ENCODE measurements at regions not wholly inside any gene's neighbourhood (a gene's known extent, or its start where the extent isn't known, plus 50 kb on each side); places are given as distances from the start of the nearest gene placed in this dataset.

DNA sequence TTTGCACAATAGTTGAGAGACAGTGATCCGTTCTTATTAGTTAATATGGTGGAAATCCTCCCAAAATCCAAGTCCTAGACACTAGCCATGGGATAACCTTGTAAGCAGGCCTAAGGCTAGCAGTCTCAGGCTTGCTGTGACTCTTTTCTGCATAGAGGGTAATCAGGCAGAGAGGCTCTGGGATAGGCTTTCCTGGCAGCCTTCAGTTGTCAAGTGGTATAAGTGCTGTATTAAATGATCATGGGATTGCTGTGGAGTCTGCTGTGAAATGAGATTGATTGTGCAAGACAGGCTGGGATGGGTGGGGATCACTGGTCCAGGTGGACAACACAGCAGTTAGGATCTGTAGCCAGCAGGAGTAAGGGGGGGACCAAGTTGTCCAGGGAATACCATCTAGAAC, 416.4 kb downstream of the TLE4 start:
- DNase-seq (ENCODE audit: low read depth), result no peak

DNA sequence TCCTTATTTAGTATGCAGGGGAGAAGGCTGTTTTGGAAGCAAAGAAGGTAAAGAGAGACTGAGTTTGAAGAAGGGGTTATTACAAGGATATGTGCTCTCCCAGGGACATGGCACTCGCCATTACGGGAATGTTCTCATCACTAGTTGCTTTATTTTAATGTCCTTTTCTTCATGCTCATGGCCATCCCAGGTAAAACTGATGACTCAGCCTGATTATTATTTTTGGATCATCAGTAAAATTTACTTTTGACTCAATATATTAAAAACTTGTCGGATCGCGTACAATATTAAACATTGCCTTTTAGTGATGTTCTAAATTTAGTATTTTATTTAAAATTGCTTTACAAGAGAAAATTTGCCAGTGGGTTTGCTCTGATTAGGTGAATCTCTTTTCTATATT, 414.7 kb downstream of the TLE4 start:
- DNase-seq (ENCODE audit: low read depth), result no peak

DNA sequence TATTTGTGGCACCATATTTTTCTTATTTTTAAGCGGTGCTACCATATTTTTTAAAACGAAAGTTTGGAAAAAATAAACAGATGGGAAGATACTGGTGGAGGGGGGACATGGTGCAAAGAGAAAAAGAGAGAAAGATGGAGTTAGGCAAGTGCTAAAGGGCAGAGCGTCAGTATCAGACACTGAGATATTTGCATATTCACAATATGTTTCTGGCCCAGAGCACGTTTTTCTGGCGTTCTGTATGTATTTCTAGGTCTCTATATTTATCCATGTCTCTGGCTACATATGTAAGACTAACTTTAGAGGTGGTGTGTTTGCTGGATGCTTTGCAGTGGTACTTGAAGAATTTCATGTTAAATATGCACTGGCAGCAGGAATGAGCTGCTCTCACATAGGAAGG, 414.0 kb downstream of the TLE4 start:
- no peak for DNase-seq (ENCODE audit: low read depth)

DNA sequence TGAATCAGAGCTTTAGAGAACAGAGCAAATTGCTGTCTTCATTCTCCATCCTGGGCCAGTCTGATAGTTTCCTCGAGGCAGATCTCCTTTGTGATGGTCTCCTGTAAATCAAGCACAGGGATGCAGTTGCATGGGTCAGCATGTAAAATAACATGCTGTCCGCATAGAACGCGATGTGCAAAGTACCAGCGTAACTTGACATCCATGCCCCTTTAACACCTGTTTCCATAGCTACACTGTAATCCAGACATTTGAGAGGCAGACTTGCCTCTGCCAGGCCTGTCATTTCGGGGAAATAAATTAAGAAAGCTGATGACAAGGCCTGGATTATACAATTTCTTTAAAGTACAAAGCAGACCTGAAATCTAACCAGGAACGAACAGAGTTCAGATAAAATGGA, 413.5 kb downstream of the TLE4 start:
- DNase-seq (ENCODE audit: low read depth), result no peak

DNA sequence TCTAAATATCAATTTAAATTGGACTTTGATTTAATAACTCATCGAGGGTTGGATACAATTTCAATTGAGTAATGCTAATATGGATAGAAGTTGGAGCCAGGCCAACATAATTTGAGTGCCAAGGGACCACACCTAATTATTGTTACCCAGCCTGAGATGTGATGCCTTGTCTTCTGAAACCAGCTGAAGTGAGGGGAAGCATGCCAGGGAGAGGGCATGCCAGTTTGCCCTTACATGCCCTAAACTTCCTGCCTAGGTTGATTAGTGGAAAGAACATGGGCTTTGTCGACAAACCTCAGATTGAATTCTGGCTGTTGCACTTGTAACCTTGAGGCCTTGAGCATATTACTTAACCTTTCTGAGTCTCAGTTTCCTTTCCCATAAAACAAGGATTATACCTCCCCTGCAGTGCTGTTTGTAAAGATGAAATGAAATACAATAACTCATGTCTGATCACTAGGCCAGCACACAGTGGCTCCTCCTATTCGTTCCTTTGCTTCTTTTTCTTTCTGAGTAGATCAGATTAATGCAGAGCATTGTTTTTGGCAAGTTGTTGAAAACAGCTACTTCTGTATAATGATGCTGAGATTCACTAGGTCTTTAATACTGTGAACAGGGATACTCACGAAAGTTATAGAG, 412.8 kb downstream of the TLE4 start:
- no peak for DNase-seq (ENCODE audit: low read depth)

DNA sequence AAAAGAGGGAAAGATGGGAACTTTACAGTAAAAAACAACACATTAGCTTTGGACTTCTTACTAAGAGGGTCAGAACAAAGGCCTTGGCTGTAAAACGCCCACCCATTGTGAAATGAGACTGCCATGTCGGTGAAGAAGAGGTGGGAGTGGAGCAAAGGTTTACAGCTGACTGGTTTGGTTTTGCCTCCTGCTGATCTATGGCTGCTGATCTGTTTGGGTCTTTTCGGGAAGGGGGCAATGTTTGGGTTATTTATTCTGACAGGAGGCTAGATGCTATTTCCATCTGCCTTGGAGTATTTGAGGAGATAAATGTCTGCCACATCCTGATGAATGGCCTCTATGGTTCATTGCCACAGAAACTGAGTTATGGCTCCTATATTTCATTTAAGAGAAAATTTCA, 408.7 kb downstream of the TLE4 start:
- no peak for DNase-seq (ENCODE audit: low read depth)

DNA sequence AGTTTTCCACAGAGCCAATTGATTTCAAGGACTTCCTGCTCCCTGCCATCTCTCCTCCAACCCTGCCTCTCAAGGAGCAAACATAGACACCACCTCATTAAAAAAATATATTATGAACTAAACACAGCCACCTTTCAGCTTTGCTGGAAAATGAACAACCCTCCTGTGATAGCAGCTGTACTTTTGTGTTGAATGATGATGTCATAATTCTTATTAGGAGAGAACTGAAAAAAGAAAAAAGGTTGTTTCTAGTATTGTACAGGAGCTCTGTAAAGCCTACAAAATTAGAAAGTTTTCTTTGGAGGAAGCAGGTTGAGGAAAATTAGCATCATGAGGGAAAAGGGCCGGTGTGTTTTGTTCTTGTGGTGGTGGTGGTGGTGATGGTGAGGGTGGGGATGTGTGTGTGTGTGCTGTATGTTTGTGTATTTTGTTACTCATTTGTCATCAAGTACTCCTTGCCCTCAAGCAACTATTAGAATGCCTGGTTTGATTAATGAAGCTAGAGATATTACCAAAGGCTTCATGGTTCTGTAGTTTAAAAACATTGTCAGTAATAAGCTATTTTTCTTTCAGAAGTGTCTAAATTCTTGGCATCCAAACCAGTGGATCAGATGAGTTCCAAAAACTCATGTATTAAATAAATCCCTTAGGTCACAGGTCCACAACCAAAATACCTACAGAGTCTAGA, 405.9 kb downstream of the TLE4 start:
- DNase-seq (ENCODE audit: low read depth), result no peak

DNA sequence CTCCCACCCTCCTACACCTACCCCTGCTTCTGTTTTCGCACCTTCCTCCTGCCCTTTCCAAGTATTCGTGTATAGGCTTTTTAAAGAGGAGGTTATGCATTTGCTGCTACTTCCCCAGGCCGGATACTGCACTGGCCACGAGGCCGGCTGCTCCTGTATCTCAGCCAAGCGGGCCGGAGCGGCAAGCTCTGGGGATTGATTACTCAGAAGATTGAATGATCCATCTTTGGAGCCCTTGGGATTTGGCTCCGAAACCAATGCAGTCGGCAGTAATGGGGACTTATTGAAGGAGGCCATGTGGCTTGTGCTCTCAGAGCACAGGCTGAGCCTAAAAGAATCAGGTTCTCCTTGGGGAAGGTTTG, 405.3 kb downstream of the TLE4 start:
- no peak for DNase-seq (ENCODE audit: low read depth)

DNA sequence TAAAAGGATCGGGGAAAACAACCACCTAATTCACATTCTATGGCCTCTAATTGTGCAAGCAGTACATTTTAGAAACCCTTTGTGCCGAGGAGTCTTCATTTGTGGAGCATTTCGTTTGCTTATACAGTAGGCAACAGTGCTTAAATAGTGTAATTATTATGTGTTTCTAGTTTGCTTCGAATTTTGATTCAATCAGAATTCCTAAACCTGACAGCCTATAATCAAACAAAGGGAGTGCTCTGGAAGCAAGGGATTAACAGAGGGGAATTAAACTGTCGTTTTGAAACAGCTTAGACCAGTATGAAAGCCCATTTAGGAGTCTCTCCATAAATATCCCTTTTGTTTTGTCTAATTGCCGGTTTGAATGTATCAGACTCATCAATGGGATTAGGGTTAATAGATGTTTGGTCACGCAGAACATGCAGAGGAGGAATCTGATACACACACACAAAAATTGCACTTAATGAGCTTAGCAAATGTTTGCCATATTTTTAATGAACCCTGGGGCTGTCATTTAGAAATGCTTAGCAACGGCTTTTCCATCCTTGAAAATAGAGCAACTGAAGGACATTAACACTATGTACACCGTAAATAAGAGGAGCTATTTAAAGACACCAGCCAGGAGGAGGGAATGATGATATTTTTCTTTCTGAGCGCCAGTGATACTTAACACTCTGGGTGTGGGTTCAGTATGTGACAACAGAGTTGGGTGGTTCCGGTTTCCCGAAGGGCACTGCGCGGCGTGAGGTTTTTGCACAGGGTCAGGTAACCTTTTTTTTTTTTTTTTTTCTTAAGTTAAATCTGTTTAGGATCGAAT, 404.7 kb downstream of the TLE4 start:
- no peak for DNase-seq (ENCODE audit: low read depth)

DNA sequence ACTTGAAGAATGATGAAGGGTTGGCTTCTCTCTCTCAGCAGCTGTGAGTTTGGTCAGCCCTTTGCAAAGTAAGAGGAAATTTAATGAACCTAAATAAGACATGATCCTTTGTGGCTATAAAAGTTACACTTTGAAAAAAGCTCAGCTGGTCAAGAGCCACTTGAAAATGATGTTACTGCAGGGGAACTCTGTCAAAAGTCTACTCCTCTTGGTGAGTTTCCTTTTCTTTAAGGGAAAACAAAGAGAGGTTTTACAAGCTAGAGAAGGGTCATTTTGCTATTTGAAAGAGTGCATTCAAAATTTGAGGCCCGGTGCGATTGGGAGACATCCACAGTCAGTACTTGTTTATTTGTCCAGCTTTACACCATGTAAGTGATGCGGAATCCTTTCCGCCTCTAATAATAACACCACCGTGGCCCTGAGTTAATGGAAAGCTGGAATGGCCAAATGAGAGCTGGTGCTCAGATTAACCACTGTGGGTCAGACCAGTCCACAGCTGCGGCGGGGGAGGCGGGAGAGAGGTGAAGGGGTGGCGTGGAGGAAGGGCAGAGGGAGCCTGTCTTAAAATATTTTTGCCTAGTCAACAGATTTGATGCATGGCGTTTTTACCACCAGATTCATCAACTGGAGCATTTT, 404.0 kb downstream of the TLE4 start:
- DNase-seq (ENCODE audit: low read depth), result no peak

DNA sequence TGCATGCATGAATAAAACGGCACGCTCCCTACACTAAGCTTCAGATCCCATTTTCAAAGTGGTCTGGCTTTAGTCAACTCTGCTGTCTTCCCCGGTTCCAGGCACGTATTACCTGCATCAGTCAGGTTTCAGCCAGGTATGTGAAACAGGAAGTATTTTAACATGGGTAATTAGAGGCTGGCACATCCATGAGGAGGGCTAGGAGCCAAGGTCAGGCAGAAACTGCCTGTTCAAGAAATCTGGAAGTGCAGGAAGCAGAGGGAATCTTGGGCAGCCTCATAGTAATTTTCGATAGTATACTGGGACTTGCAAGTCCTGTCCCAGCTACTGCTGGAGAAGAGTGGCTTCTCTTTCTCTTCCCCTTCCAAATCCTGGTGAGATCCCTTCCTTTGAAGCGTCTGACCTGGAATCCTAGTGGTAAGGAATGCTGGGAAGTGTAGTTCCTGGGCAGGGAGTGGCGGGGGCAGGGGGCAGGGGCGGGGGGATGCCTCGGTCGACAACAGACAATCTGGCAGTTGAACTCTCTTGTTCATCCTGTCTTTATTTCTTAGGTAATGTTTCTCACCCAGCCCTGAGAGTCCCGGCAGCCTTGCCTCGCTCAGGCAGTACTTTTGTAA, 403.1 kb downstream of the TLE4 start:
- DNase-seq (ENCODE audit: low read depth), result no peak

DNA sequence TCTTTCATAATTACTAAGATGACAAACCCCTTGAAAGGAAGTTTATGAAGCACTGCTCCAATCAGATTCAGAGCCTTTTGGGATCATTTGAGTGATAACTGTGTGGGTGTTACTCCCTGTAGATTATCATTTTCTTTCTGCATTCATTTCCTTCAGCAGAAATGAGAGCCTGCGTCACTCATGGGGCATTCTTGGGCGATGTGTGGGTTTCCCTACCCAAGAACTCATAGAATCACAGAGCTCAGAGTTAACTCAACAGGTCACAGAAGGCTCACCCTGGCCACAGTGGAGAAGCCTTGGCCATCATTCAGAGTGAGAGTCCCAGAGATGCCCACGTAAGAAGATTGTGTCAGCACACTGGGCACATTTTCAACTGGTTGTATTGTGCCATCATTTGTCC, 401.9 kb downstream of the TLE4 start:
- no peak for DNase-seq (ENCODE audit: low read depth)

DNA sequence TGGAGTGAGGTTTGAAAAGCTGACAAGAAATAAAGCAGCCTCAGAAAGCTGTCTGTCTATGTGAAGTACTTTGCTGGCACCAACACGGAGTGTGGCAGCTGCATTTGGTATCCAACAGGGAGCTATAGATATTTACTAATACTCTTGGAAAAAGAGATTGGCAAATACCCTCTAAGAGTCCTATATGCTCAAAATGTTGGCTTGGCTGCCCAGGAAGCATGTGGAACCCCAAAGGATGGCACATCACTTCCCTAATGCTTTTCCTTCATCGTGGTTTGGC, 398.3 kb downstream of the TLE4 start:
- no peak for DNase-seq (ENCODE audit: low read depth)

DNA sequence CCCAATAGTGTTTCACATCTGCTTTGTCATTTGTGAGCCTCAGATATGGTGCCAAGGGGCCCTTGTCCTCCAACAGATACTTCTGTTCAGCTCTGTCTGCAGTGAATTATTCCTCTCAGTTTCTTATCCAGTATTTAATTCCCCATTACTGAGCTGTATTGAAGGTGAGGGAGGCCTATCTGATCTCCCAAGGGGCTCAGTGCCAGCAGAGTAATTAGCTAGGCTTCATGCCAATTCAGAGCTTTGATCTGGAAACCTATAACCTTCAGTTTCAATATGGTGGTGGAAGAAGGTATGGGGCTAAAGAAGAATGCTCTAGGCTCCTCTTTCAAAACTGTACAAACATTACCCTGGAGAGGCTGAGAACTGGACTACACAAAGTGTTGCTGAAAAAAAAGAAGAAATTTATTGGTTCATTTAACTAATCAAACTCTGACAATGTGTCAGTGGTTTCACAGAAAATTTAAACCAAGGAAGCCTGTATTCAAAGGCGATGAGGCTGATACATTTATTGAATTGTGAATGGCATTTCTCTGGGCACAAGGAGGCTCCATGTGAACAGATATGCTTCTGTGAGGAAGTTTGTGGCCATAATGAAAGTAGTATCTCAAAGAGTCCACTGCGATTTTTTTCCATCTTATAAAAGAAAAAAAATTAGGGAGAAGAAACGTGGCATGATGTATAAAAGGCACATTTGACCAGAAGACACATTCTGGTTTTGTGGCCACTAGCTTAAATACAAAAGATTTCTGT, 397.8 kb downstream of the TLE4 start:
- no peak for DNase-seq (ENCODE audit: low read depth)

DNA sequence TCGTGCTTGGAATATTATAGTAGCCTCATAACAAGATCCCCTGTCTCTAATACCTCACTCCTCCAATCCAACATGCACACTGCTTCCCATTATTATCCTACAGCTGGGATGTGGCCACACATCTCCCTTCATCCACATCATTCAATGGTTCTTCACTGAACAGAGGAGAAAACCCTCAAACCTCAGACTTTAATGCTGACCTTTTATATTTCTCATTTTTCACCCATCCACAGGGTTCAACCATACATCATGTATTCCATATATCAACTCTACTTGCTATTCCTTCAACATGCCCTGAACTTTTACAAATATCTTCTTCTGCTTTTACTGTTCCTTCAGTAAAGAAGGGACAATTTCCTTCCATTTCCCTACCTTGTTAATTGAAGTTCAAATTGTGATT, 396.8 kb downstream of the TLE4 start:
- no peak for DNase-seq (ENCODE audit: low read depth)

DNA sequence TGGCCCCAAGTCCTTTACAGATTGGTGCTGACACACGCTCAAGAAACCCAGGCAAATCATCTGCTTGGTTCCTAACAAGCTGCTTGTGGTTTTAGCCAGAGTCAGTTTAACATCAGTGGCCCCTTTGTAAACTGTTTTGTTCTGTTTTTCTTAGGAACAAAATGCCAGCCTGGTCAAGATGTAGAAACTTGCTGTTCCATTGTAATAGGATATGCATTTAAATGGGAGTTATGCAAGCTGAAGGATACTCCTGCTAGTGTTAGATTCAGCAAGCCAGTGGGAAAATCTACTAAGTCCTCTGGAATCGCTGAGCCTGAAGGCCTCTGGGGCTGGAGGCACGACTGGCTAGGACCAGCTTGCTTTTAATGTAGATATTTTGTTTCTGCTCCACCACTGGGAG, 391.1 kb downstream of the TLE4 start:
- DNase-seq (ENCODE audit: low read depth), result no peak

DNA sequence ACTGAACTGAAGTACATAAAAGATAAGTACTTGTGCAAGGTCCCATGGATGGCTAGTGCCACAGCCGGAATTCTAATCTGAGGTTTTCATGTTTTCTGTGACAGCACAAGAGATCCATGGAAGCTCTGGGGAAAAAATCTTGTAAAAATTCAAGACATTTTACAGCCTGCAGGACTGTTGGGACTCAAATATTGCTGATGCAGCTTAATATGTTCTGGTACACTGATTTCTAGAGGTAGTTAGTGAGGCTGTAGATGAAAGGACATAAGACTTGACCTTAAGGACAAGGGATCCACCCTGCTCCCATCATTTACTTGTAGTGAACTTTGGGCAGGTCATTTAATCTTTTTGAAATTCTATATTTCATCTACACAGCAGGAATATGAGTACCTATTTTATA, 390.4 kb downstream of the TLE4 start:
- no peak for DNase-seq (ENCODE audit: low read depth)

DNA sequence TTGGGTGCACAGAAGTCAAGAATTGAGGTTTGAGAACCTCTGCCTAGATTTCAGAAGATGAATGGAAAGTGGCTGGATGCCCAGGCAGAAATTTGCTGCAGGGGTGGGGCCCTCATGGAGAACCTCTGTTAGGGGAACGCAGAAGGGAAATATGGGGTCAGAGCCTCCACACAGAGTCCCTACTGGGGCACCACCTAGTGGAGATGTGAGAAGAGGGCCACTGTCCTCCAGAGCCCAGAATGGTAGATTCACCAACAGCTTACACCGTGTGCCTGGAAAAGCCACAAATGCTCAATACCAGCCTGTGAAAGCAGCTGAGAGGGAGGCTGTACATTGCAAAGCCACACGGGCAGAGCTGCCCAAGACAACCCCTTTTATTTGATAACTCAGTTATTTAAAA, 383.5 kb downstream of the TLE4 start:
- peak; percentile 4 for DNase-seq (ENCODE audit: low read depth)

DNA sequence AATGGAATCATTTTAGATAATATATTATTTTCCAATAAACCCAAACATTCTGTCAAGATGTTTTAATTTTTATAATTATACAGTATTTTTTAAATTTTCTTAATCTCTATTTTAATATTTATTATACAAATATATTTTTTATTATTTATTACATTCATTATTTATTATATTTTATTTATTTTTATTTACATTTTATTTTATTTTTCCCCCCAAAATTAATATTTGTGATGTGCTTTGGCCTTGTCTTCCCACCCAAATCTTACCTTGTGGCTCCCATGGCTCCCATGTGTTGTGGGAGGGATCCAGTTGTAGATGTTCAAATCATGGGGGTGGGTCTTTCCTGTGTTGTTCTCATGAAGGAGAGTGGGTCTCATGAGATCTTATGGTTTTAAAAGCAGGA, 382.1 kb downstream of the TLE4 start:
- no peak for DNase-seq (ENCODE audit: low read depth)

DNA sequence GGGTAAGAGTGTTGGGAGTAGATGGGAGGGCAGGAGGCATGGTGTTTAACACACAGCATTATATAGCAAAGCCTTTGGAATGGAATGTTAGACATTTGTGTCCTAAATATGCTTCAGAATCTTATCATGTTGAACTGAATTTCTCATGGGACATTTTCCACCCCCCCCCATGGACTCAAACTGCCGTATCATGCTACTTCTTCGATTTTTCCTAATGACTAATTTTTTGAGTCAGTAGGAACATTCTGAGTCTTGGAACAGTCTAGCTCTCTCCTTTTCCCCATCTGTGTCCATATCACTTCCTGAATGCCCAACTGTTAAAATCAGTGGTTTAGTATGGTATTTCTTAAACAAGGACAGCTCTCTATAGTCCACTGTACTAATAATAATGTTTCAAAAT, 380.6 kb downstream of the TLE4 start:
- no peak for DNase-seq (ENCODE audit: low read depth)

DNA sequence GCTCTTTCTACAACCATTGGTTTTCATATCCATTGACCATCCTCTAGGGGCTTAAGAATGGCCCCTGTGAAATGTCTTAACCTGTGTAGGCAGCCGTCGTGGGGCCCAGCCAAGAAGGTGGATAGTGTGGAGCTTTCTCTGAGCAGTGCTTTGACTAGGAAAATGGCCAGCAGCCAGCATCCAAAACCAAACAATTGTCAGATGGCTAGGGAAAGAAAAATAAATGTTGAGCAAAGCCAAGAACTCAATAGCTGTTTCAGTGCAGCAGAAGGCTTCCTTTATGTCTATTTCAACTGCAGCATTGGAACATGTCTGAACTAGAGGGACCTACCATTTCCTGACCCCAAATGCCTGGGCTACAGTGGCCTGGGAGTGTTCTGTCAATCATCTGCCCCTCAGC, 374.9 kb downstream of the TLE4 start:
- DNase-seq (ENCODE audit: low read depth), result no peak

DNA sequence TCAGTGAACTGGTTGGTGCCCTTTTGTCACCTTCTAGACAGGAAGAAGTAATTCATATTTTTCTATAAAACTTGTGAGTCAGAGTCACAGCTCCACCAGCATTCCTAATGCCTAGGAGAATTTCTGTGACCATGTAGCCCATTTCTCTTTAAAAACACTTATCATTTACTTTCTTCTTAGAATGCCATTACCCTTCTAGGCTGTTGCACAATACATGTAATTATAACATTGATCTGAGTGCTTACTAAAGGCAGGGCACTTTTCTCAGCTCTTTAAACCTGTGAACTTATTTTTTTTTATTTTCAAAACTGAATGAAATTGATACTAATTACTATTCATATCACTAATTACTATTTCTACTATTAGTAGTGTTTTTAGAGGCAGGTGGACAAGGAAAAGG, 373.7 kb downstream of the TLE4 start:
- no peak for DNase-seq (ENCODE audit: low read depth)

Measured in activated T-cell treated with anti-CD3 and anti-CD28 coated beads for 48 hours (primary cell).